ENCODE measurements at regions not wholly inside any gene's neighbourhood (a gene's known extent, or its start where the extent isn't known, plus 50 kb on each side); places are given as distances from the start of the nearest gene placed in this dataset.
"Not testable (repeated sequence)": the region's sequence is repeated elsewhere in the genome, so short reads cannot be mapped to it uniquely, and the experiment has no call there.

GRCh38 chrX:22526339-22526738 is 253.6 kb downstream of the CBLL2 start:
- no peak for DNase-seq (ENCODE audit: low read depth in 2 of 2, low spot score in 1 of 2)

DNA sequence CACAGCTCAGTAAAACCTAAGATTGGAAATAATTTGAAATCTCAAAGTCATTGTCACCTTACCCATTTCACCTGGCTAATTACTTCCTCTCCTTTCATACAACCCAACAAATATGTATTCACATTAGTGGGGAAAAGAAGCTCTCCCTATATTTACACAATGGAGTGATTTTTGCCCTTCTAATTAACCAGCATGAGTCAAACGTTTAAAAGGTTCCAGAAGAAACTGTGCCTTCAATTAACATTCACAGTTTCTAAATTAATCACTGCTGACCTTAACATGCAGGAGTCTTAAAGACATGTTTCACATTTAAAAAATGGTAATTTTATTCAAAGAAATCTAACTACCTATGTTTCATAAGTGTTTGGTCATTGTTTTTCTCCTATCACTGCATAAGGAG is 254.6 kb downstream of the CBLL2 start:
- no peak for DNase-seq (ENCODE audit: low read depth in 2 of 2, low spot score in 1 of 2)

DNA sequence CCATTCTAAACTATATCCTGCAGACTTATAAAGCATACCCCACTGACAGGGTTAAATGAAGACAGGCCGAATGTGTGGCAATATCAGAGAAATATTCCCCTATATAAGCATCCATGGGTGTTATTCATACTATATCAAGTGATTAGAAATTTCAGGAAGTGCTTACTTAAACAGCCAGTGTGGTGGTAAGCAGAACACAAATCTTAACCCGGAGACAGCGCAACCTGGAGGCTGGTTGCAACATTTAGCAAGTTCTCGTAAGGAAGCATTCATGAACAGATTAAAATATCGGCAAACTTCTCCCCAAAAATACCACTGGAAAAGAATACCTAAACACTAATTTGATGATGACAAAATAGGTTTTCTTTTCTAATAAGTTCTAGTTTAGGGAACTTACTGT is 261.2 kb downstream of the CBLL2 start:
- no peak for DNase-seq (ENCODE audit: low read depth in 2 of 2, low spot score in 1 of 2)

GRCh38 chrX:22534643-22535042 is 261.9 kb downstream of the CBLL2 start:
- no peak for DNase-seq (ENCODE audit: low read depth in 2 of 2, low spot score in 1 of 2)

DNA sequence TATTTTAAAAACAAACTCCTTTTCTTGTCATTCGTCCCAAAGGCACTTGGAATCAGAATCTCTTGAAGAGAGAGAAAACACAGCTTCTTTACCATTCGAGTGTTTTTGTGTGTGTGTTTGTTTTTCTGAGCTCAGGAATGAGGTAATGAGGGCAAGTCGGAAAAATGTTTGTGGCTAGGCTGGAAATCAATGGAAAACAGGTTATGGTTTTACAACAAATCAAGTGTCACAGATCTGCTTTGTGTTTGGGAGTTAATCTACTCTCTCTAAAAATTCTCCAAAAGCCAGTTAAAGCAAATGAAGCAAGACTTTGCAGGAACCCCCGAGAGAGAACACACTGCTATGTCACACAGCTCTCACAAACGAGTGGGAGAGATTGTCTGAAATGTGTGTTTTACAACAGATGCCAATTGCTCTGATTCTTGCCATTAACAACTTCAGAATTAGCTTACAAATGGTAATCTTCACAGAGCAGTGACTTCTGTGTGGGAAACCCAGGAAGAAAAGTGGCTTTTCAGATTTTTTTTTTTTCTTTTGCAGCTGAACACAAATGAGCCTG is 264.1 kb downstream of the CBLL2 start:
- no peak for DNase-seq (ENCODE audit: low read depth in 2 of 2, low spot score in 1 of 2)

DNA sequence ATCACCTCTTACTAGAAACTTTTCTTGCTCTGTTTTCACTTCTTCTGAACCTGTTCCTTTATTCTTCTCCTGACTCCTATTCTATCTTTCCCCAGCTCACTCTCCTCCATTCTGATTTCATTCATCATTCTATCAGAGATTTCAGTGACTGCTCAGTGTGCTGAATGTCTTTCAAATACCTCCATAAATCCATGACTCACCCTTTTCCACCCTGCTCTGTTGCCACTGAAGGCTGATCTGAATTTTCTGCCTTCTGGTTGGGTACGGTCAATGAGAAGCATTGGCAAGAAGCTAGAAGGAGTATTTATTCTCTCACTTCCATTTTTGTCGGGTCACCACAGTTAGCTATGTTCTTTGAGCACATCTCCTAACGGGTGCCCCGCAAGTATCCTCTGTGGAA is 265.9 kb downstream of the CBLL2 start:
- no peak for DNase-seq (ENCODE audit: low read depth in 2 of 2, low spot score in 1 of 2)

GRCh38 chrX:22541926-22542325 is 269.2 kb downstream of the CBLL2 start:
- no peak for DNase-seq (ENCODE audit: low read depth in 2 of 2, low spot score in 1 of 2)

GRCh38 chrX:22542641-22543040 is 269.9 kb downstream of the CBLL2 start:
- DNase-seq (ENCODE audit: low read depth in 2 of 2, low spot score in 1 of 2), result no peak

DNA sequence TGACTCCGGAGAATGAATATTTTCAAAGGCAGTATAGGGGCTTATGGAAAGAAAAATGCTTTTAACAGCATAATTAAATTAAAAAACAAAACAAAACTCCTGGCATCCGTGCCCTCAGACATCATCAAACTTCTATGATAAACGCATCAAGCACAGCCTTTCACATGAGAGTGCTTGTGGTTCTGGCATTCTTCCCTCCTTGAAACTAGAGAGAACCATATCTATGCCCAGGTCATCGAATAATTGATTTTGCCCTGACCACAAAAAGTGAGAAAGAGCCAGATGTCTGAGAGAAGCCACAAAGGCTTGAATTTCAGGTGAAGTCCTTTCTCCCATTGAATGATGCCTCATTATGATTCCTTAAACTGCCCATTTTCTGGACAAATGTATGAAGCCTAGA is 286.8 kb downstream of the CBLL2 start:
- no peak for DNase-seq (ENCODE audit: low read depth in 2 of 2, low spot score in 1 of 2)

- no peak for DNase-seq (ENCODE audit: low read depth in 2 of 2, low spot score in 1 of 2)
Observed at GRCh38 chrX:22575161-22575845, 302.6 kb downstream of the CBLL2 start.

- no peak for DNase-seq (ENCODE audit: low read depth in 2 of 2, low spot score in 1 of 2)
Observed at GRCh38 chrX:22577181-22577580, 304.5 kb downstream of the CBLL2 start.

DNA sequence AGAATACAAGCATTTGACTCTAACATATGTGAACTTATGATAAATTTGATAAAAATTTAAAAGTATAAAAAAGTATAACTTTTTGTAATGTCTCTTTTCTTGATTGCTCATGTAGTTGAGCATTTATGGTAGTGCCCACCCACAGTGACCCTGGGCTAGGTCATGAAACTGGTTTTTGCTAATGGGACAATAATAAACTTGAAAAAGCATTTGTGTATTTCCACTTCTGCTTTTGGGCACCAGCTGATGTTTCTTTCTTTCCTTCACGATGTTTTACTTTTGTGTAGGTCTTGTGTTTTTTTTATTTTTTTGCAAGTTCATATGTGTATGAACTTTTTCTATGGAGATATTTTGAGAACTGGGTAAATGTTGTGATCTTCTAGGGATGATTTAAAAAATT is 313.1 kb downstream of the CBLL2 start:
- DNase-seq (ENCODE audit: low read depth in 2 of 2, low spot score in 1 of 2), result no peak

GRCh38 chrX:22589845-22590244 is 317.1 kb downstream of the CBLL2 start:
- DNase-seq (ENCODE audit: low read depth in 2 of 2, low spot score in 1 of 2), result no peak

GRCh38 chrX:22594766-22595165 is 322.1 kb downstream of the CBLL2 start:
- DNase-seq (ENCODE audit: low read depth in 2 of 2, low spot score in 1 of 2), result no peak

- no peak for DNase-seq (ENCODE audit: low read depth in 2 of 2, low spot score in 1 of 2)
Observed at GRCh38 chrX:22603060-22603459, 330.3 kb downstream of the CBLL2 start.

DNA sequence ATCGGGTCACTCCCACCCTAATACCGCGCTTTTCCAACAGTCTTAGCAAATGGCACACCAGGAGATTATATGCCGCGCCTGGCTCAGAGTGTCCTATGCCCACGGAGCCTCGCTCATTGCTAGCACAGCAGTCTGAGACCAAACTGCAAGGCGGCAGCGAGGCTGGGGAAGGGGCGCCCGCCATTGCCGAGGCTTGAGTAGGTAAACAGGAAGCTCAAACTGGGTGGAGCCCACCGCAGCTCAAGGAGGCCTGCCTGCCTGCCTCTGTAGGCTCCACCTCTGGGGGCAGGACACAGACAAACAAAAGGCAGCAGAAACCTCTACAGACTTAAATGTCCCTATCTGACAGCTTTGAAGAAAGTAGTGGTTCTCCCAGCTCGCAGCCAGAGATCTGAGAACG is 336.7 kb downstream of the CBLL2 start:
- not testable (repeated sequence) for DNase-seq (ENCODE audit: low read depth in 2 of 2, low spot score in 1 of 2)

GRCh38 chrX:22616867-22617266 is 344.2 kb downstream of the CBLL2 start:
- DNase-seq (ENCODE audit: low read depth in 2 of 2, low spot score in 1 of 2), result no peak

DNA sequence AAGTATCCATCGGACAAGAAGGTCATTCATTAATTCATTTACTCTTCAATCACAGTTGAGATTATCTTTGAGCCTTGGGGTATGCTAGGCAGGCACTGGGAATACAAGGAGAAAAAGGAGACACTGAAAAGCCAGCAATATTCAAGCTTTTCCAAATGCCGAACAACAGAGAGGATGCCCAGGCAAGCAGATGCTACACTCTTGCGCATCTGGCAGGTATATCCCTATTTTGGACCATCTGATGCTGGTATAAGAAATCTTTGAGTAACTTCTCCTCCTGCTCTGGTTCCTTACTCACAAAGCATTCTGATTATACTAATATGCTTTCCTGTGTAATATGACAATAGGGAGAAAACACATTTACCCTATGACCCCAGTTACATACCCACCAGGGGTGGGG is 354.9 kb downstream of the CBLL2 start:
- DNase-seq (ENCODE audit: low read depth in 2 of 2, low spot score in 1 of 2), result no peak

DNA sequence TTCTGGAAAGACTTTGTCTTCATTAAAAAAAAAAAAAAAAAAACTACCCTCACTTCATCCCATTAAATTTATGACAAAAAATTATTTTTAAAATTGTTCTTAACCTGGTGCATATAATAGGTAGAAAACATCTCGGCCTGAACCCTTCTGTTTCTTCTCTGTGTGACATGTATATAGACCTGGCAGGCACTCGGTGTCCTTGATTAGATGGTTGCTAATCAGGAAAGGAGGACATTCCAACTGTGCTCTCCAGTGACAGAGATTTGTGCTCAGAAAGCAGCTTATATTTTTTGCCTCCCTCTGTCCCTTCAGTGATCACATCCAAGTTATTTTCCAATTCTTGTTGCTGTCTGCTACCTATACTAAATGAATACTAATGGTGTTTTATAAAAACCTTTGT is 355.6 kb downstream of the CBLL2 start:
- no peak for DNase-seq (ENCODE audit: low read depth in 2 of 2, low spot score in 1 of 2)

GRCh38 chrX:22629105-22629725 is 356.5 kb downstream of the CBLL2 start:
- DNase-seq (ENCODE audit: low read depth in 2 of 2, low spot score in 1 of 2), result no peak

DNA sequence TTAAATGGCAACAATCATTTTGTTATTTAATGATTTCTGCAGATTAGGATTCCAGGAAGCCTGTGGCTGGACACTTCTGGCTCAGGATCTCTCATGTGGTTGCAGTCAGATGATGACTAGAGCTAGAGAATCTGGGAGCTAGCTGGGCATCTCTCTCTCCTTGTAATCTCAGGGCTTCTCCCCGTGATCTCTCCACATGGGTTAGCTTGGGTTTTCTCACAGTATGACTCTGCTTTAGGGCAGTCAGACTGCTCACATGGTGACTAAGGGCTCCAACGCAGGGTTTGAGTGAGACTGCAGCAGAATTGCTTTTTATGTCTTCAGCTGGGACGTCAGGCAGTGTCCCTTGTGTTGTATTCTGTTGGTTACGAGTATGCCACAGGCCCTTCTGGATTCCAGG is 361.4 kb downstream of the CBLL2 start:
- DNase-seq (ENCODE audit: low read depth in 2 of 2, low spot score in 1 of 2), result no peak

DNA sequence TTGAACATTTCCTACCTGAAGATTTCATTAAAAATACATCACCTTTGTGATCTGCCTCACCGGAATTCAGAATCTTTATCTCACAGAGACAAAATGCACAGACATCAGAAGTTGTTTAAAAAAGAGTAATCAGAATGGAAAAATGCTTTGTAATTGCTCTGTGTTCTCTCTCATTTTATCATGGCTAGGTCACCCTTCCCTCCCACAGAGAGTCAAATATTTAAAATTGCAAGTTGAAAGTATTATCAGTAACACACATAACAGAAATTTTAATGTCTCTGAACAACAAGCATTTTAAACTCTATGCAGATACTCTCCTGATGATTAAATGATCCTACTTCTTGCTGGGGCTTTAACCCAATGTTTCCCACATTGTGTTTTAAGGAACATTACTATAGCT is 362.0 kb downstream of the CBLL2 start:
- no peak for DNase-seq (ENCODE audit: low read depth in 2 of 2, low spot score in 1 of 2)

- DNase-seq (ENCODE audit: low read depth in 2 of 2, low spot score in 1 of 2), result no peak
Observed at GRCh38 chrX:22648281-22648680, 351.5 kb upstream of the DDX53 start.
